H1 (cell line): ENCODE measurements at regions not wholly inside any gene's neighbourhood (a gene's known extent, or its start where the extent isn't known, plus 50 kb on each side); places are given as distances from the start of the nearest gene placed in this dataset.

Experiments used
- CTCF ChIA-PET: fragments of 300-600 bp; sonication (Branson Sonifier 250); formaldehyde crosslinking; loops from one replicate; lab custom pipeline; 2021; ENCODE audit not compliant: partially characterized antibody; lab: Charles Lee
- POLR2A ChIA-PET: fragments of 300-600 bp; sonication (Branson Sonifier 250); formaldehyde crosslinking; loops from one replicate; lab custom pipeline; 2021; ENCODE audit warnings: inconsistent platforms; ENCODE audit not compliant: partially characterized antibody; lab: Charles Lee
- DNase-seq, 2 experiments: peaks; one replicate each; pipeline versions ENCODE4 v3.0.0 to v3.0.0-alpha.2; 2010 to 2022; ENCODE audit warnings: low spot score in 2 of 2, low read depth in 1 of 2, mixed read lengths in 1 of 2
- FAIRE-seq: peaks from 2 replicates; lab custom pipeline; 2011; peaks lifted over from hg19 to GRCh38; lab: Jason Lieb, UNC
- H2AFZ ChIP-seq: 2 replicates; pipeline ENCODE4 v1.8.1; 2012; ENCODE audit warnings: low read length, inconsistent platforms
- H2AK5ac ChIP-seq: 2 replicates; pipeline ENCODE4 v1.6.1; 2013; ENCODE audit warnings: low read depth, low read length
- H2BK120ac ChIP-seq: replicated peaks from 2 replicates; pipeline ENCODE3; 2013; ENCODE audit warnings: low read depth, low read length, inconsistent platforms
- H2BK12ac ChIP-seq: 2 replicates; pipeline ENCODE4 v1.6.1; 2013; ENCODE audit warnings: low read depth, low read length
- H2BK15ac ChIP-seq: 2 replicates; pipeline ENCODE4 v1.6.1; 2013; ENCODE audit warnings: low read length
- H2BK20ac ChIP-seq: 2 replicates; pipeline ENCODE4 v1.6.1; 2013; ENCODE audit warnings: low read length
- H2BK5ac ChIP-seq: 2 replicates; pipeline ENCODE4 v1.6.1; 2013; ENCODE audit warnings: low read depth, low read length
- H3K14ac ChIP-seq: 2 replicates; pipeline ENCODE4 v1.6.1; 2013; ENCODE audit warnings: inconsistent platforms; ENCODE audit not compliant: insufficient read length
- H3K18ac ChIP-seq: 2 replicates; pipeline ENCODE4 v1.6.1; 2013; ENCODE audit warnings: low read length; ENCODE audit errors: extremely low read depth
- H3K23ac ChIP-seq: 2 replicates; pipeline ENCODE4 v1.6.1; 2013; ENCODE audit warnings: inconsistent platforms; ENCODE audit not compliant: insufficient read length
- H3K23me2 ChIP-seq: 2 replicates; pipeline ENCODE4 v1.6.1; 2013; ENCODE audit warnings: low read depth, low read length
- H3K27ac ChIP-seq: 2 replicates; pipeline ENCODE4 v1.6.1; 2011; ENCODE audit warnings: low read depth, low read length, inconsistent platforms
- H3K27me3 ChIP-seq, 4 experiments: replicated peaks in 1 of 4; 1 replicate in 1 of 4; 2 replicates in 3 of 4; pipeline versions ENCODE4 v1.6.1 to v1.8.1; 2011 to 2013; ENCODE audit warnings: low read length in 3 of 4, mild to moderate bottlenecking in 3 of 4, inconsistent platforms in 2 of 4, mixed read lengths in 2 of 4, moderate library complexity in 1 of 4; ENCODE audit not compliant: control insufficient read depth in 3 of 4, insufficient read depth in 3 of 4; ENCODE audit errors: extremely low read depth in 1 of 4
- H3K36me3 ChIP-seq, 4 experiments: 2 replicates each; pipeline versions ENCODE4 v1.6.1 to v1.8.1; 2011 to 2013; ENCODE audit warnings: mild to moderate bottlenecking in 4 of 4, low read length in 3 of 4, moderate library complexity in 2 of 4, control low read depth in 1 of 4, inconsistent platforms in 1 of 4; ENCODE audit not compliant: insufficient read depth in 4 of 4, control insufficient read depth in 2 of 4
- H3K4ac ChIP-seq: replicated peaks from 2 replicates; pipeline ENCODE3; 2013; ENCODE audit warnings: low read length, low read depth, mixed read lengths, inconsistent platforms; ENCODE audit not compliant: insufficient read length
- H3K4me1 ChIP-seq, 4 experiments: replicated peaks in 1 of 4; 1 replicate in 1 of 4; 2 replicates in 3 of 4; pipeline versions ENCODE4 v1.6.1 to v1.8.1; 2011 to 2013; ENCODE audit warnings: low read length in 3 of 4, inconsistent platforms in 2 of 4, mixed read lengths in 1 of 4; ENCODE audit not compliant: insufficient read depth in 4 of 4, control insufficient read depth in 3 of 4
- H3K4me2 ChIP-seq, 2 experiments: 2 replicates each; pipeline versions ENCODE4 v1.6.1 to v1.8.1; 2011 to 2013; ENCODE audit warnings: low read depth in 2 of 2, low read length in 2 of 2, control low read depth in 1 of 2, inconsistent platforms in 1 of 2, mild to moderate bottlenecking in 1 of 2; ENCODE audit not compliant: insufficient read depth in 1 of 2
- H3K4me3 ChIP-seq, 4 experiments: fragments of 200-600, 300-600 bp in 1 of 4; sonication (generic), shearing (Covaris generic), sonication (Bioruptor Twin) in 1 of 4; 2 replicates each; pipeline versions ENCODE4 v1.5.1 to v1.8.1; 2011 to 2016; ENCODE audit warnings: low read length in 4 of 4, low read depth in 3 of 4, control low read depth in 2 of 4, inconsistent platforms in 2 of 4, mild to moderate bottlenecking in 2 of 4, mixed read lengths in 1 of 4, moderate library complexity in 1 of 4; ENCODE audit not compliant: insufficient read depth in 2 of 4; ENCODE audit errors: extremely low read depth in 1 of 4
- H3K56ac ChIP-seq: replicated peaks from 2 replicates; pipeline ENCODE3; 2013; ENCODE audit warnings: low read depth, mild to moderate bottlenecking, mixed read lengths, low read length, inconsistent platforms; ENCODE audit not compliant: insufficient read length
- H3K79me1 ChIP-seq: 2 replicates; pipeline ENCODE4 v1.6.1; 2013; ENCODE audit warnings: low read depth, low read length, control low read depth
- H3K79me2 ChIP-seq, 2 experiments: 2 replicates each; pipeline versions ENCODE4 v1.6.1 to v1.8.1; 2012 to 2013; ENCODE audit warnings: low read length in 2 of 2, mild to moderate bottlenecking in 2 of 2, inconsistent platforms in 1 of 2; ENCODE audit not compliant: insufficient read depth in 2 of 2, control insufficient read depth in 1 of 2
- H3K9ac ChIP-seq, 4 experiments: replicated peaks in 1 of 4; 1 replicate in 1 of 4; 2 replicates in 3 of 4; pipeline versions ENCODE4 v1.6.1 to v1.8.1; 2011 to 2013; ENCODE audit warnings: low read depth in 3 of 4, low read length in 3 of 4, control low read depth in 2 of 4, mild to moderate bottlenecking in 2 of 4, moderate library complexity in 2 of 4, inconsistent platforms in 1 of 4; ENCODE audit errors: extremely low read depth in 1 of 4
- H3K9me3 ChIP-seq, 2 experiments: 2 replicates each; pipeline versions ENCODE4 v1.6.1 to v1.8.1; 2012 to 2013; ENCODE audit warnings: mild to moderate bottlenecking in 2 of 2, moderate library complexity in 2 of 2, control low read depth in 1 of 2, inconsistent platforms in 1 of 2, low read depth in 1 of 2, low read length in 1 of 2, mixed read lengths in 1 of 2; ENCODE audit not compliant: insufficient read depth in 2 of 2
- H4K20me1 ChIP-seq, 2 experiments: replicated peaks in 1 of 2; 2 replicates each; pipeline versions ENCODE3 to v1.8.1; 2011 to 2013; ENCODE audit warnings: inconsistent platforms in 2 of 2, low read length in 2 of 2, mild to moderate bottlenecking in 1 of 2; ENCODE audit not compliant: insufficient read depth in 2 of 2, control insufficient read depth in 1 of 2
- H4K5ac ChIP-seq: 2 replicates; pipeline ENCODE4 v1.6.1; 2013; ENCODE audit warnings: low read length, low read depth, mixed read lengths, inconsistent platforms; ENCODE audit not compliant: insufficient read length
- H4K8ac ChIP-seq: 2 replicates; pipeline ENCODE4 v1.8.0; 2013; ENCODE audit warnings: mild to moderate bottlenecking, moderate library complexity, low read length, inconsistent platforms; ENCODE audit not compliant: insufficient read depth; ENCODE audit errors: extremely low read depth
- H4K91ac ChIP-seq: replicated peaks from 2 replicates; pipeline ENCODE3; 2013; ENCODE audit warnings: low read length, mixed read lengths, inconsistent platforms; ENCODE audit not compliant: insufficient read length
- CTBP2 ChIP-seq: IDR thresholded peaks from 2 replicates; pipeline ENCODE4 v1.7.0; 2011; ENCODE audit warnings: borderline replicate concordance, mild to moderate bottlenecking, moderate library complexity, mixed read lengths, low read length; ENCODE audit not compliant: insufficient read depth, insufficient read length
- E2F6 ChIP-seq: IDR thresholded peaks from 2 replicates; pipeline ENCODE4 v1.6.1; 2012; ENCODE audit warnings: inconsistent platforms
- EP300 ChIP-seq, 2 experiments: IDR thresholded peaks; 1 replicate in 1 of 2; 2 replicates in 1 of 2; pipeline ENCODE4 v1.6.1; 2011 to 2012; ENCODE audit warnings: low read depth in 2 of 2, low read length in 2 of 2, mild to moderate bottlenecking in 2 of 2, borderline replicate concordance in 1 of 2, inconsistent platforms in 1 of 2, moderate library complexity in 1 of 2
- HDAC6 ChIP-seq: IDR thresholded peaks from one replicate; pipeline ENCODE4 v1.7.1; 2012; ENCODE audit warnings: low read depth, mild to moderate bottlenecking, inconsistent platforms, low read length, moderate library complexity
- KDM1A ChIP-seq: fragments of 200-600, 300-600 bp; sonication (generic); IDR thresholded peaks from 2 replicates; pipeline ENCODE4 v1.7.1; 2016; ENCODE audit warnings: mild to moderate bottlenecking, low read length, borderline replicate concordance
- POLR2A ChIP-seq, 2 experiments: IDR thresholded peaks; 1 replicate in 1 of 2; 2 replicates in 1 of 2; pipeline ENCODE4 v1.6.1; 2011; ENCODE audit warnings: low read depth in 2 of 2, low read length in 2 of 2, mild to moderate bottlenecking in 2 of 2; ENCODE audit errors: control extremely low read depth in 1 of 2
- POU5F1 ChIP-seq: IDR thresholded peaks from 2 replicates; pipeline ENCODE4 v1.6.1; 2011; ENCODE audit warnings: low read depth, mild to moderate bottlenecking, low read length, moderate library complexity
- RAD21 ChIP-seq, 2 experiments: IDR thresholded peaks in 1 of 2; conservative IDR thresholded peaks in 1 of 2; 2 replicates each; pipeline ENCODE4 v1.6.1; 2011; ENCODE audit warnings: low read depth in 2 of 2, low read length in 2 of 2, improper control_type of control experiment in 1 of 2, inconsistent platforms in 1 of 2, mild to moderate bottlenecking in 1 of 2, moderate library complexity in 1 of 2
- RBBP5 ChIP-seq: IDR thresholded peaks from 2 replicates; pipeline ENCODE4 v1.7.1; 2012; ENCODE audit warnings: low read depth, mild to moderate bottlenecking, inconsistent platforms, low read length, moderate library complexity, borderline replicate concordance
- SIRT6 ChIP-seq: IDR thresholded peaks from one replicate; pipeline ENCODE4 v1.7.1; 2012; ENCODE audit warnings: low read length, inconsistent platforms
- SIX5 ChIP-seq: IDR thresholded peaks from 2 replicates; pipeline ENCODE4 v1.6.1; 2011; ENCODE audit warnings: mild to moderate bottlenecking, low read depth, low read length
- SP1 ChIP-seq: IDR thresholded peaks from 2 replicates; pipeline ENCODE4 v1.6.1; 2011; ENCODE audit warnings: low read depth, low read length
- SP2 ChIP-seq: IDR thresholded peaks from 2 replicates; pipeline ENCODE4 v1.6.1; 2012; ENCODE audit warnings: mild to moderate bottlenecking, low read length, inconsistent platforms
- TCF12 ChIP-seq: IDR thresholded peaks from 2 replicates; pipeline ENCODE4 v1.6.1; 2011; ENCODE audit warnings: low read depth, mild to moderate bottlenecking, low read length
- ZNF274 ChIP-seq: IDR thresholded peaks from 2 replicates; pipeline ENCODE4 v1.7.0; 2012; ENCODE audit warnings: low read length, borderline replicate concordance; ENCODE audit errors: extremely low read depth
- WGBS, 2 experiments: shearing (Covaris generic) in 1 of 2; methylation state at CpG; one replicate each; pipeline versions ENCODE4 v1.1.6 to v1.1.7; 2013 to 2015; ENCODE audit warnings: low lambda C conversion rate in 2 of 2, mixed read lengths in 2 of 2, inconsistent platforms in 1 of 2, low coverage in 1 of 2, missing lambda C conversion rate in 1 of 2; ENCODE audit not compliant: insufficient replicate concordance in 2 of 2, insufficient coverage in 1 of 2, insufficient read length in 1 of 2; ENCODE audit errors: extremely low coverage in 1 of 2, missing lambda C conversion rate in 1 of 2; 5-methylcytosine and 5-hydroxymethylcytosine counted together

GRCh38 chr22:47605886-47606285, 843.4 kb downstream of the TBC1D22A start:
- Histone ChIP-seq H4K20me1 (no peaks in the 10 kb centered on the region), H2BK15ac (no peak overlapping the region), H3K14ac (no peak overlapping the region), H3K27ac (no peak overlapping the region), H3K23ac (no peak overlapping the region), H3K18ac (no peak overlapping the region), H3K23me2 (no peaks in the 10 kb centered on the region), H2BK20ac (no peak overlapping the region), H4K8ac (no peak overlapping the region), H3K36me3 (no peaks in the 10 kb centered on the region), H2BK12ac (no peak overlapping the region), H3K4me2 (no peak overlapping the region), H2BK5ac (no peak overlapping the region), H3K79me2 (no peaks in the 10 kb centered on the region), H3K56ac (no peak overlapping the region), H2BK120ac (no peak overlapping the region), H3K4ac (no peak overlapping the region), H3K9ac (no peak overlapping the region), H2AFZ (no peak overlapping the region), H2AK5ac (no peak overlapping the region), H3K9me3 (peaks cover 8 to 56% of the 10 kb centered on the region in 2 experiments; a peak in 2 of 4 replicates), H4K91ac (no peak overlapping the region), H3K4me3 (no peak overlapping the region), H3K4me1 (no peaks in the 10 kb centered on the region), H3K27me3 (no peaks in the 10 kb centered on the region), H3K79me1 (no peaks in the 10 kb centered on the region), H4K5ac (no peak overlapping the region)
- WGBS, 2 experiments, result 90% methylated on average over 5 of the region's 5 CpGs; no CpG with 5 or more reads in 1 of the 2 experiments
- DNase-seq, result no peak
- no peak for FAIRE-seq
- CTCF ChIA-PET, result interaction anchor here (1.1 kb wide), 1 partner anchor 10 kb away, joined by 3 read pairs; no protein-coding TSS in a partner anchor
- POLR2A ChIA-PET, result no interaction called here
- TF ChIP-seq E2F6 (no peak), CTBP2 (no peak), SIRT6 (no peak), EP300 (IDR thresholded peaks at IDR 0.05; ENCODE audit: borderline replicate concordance in 1 of 2, low read depth in 2 of 2, low read length in 2 of 2) (no peak), KDM1A (no peak), HDAC6 (no peak), SIX5 (no peak), SP1 (no peak), RBBP5 (no peak), TCF12 (no peak), POU5F1 (no peak), SP2 (no peak), ZNF274 (no peak), POLR2A (IDR thresholded peaks at IDR 0.05; ENCODE audit: control extremely low read depth in 1 of 2, low read depth in 2 of 2, low read length in 2 of 2) (no peak), RAD21 (IDR thresholded peaks at IDR 0.05 in 1 of 2, conservative IDR thresholded peaks at IDR 0.05 in 1 of 2; ENCODE audit: low read depth in 2 of 2, low read length in 2 of 2) (no peak)
